H9 (cell line): ENCODE measurements at regions not wholly inside any gene's neighbourhood (a gene's known extent, or its start where the extent isn't known, plus 50 kb on each side); places are given as distances from the start of the nearest gene placed in this dataset.

ENCODE experiments used
- DNase-seq: peaks from one replicate; pipeline ENCODE4 v3.0.0-alpha.2; 2017
- H2AFZ ChIP-seq: one replicate; pipeline ENCODE4 v1.6.1; 2013; ENCODE audit warnings: mild to moderate bottlenecking, low read length, control low read depth, moderate library complexity
- H2AK5ac ChIP-seq: 2 replicates; pipeline ENCODE4 v1.6.1; 2013; ENCODE audit warnings: low read length, control low read depth, mixed read lengths; ENCODE audit not compliant: insufficient read length
- H2BK120ac ChIP-seq: one replicate; pipeline ENCODE4 v1.6.1; 2013; ENCODE audit warnings: low read depth, mild to moderate bottlenecking, low read length, control low read depth, inconsistent platforms; ENCODE audit not compliant: poor library complexity, severe bottlenecking
- H2BK12ac ChIP-seq: 2 replicates; pipeline ENCODE4 v1.6.1; 2013; ENCODE audit warnings: low read length, control low read depth, mixed read lengths, low read depth; ENCODE audit not compliant: insufficient read length
- H2BK15ac ChIP-seq: 2 replicates; pipeline ENCODE4 v1.6.1; 2013; ENCODE audit warnings: low read depth, low read length, control low read depth
- H2BK20ac ChIP-seq: one replicate; pipeline ENCODE4 v1.6.1; 2013; ENCODE audit warnings: low read depth, mild to moderate bottlenecking, low read length, control low read depth, inconsistent platforms; ENCODE audit not compliant: poor library complexity, severe bottlenecking
- H2BK5ac ChIP-seq: 2 replicates; pipeline ENCODE4 v1.6.1; 2013; ENCODE audit warnings: low read length, control low read depth, mixed read lengths; ENCODE audit not compliant: insufficient read length
- H3K14ac ChIP-seq: 2 replicates; pipeline ENCODE4 v1.6.1; 2013; ENCODE audit warnings: low read length, control low read depth; ENCODE audit not compliant: insufficient read depth
- H3K18ac ChIP-seq: 2 replicates; pipeline ENCODE4 v1.6.1; 2013; ENCODE audit warnings: low read depth, mild to moderate bottlenecking, mixed read lengths, low read length, control low read depth; ENCODE audit not compliant: insufficient read length
- H3K23ac ChIP-seq: 2 replicates; pipeline ENCODE4 v1.6.1; 2013; ENCODE audit warnings: low read length, control low read depth, mixed read lengths, low read depth; ENCODE audit not compliant: insufficient read length
- H3K23me2 ChIP-seq: 2 replicates; pipeline ENCODE4 v1.6.1; 2013; ENCODE audit warnings: low read depth, mild to moderate bottlenecking, mixed read lengths, low read length, control low read depth; ENCODE audit not compliant: insufficient read length, poor library complexity, severe bottlenecking
- H3K27ac ChIP-seq: 2 replicates; pipeline ENCODE4 v1.5.1; 2013; ENCODE audit warnings: low read length, control low read depth, mixed read lengths, low read depth; ENCODE audit not compliant: insufficient read length
- H3K27me3 ChIP-seq: 2 replicates; pipeline ENCODE4 v1.6.1; 2013; ENCODE audit warnings: low read length, control low read depth, inconsistent platforms; ENCODE audit not compliant: insufficient read depth
- H3K4ac ChIP-seq: 2 replicates; pipeline ENCODE4 v1.6.1; 2013; ENCODE audit warnings: low read depth, mild to moderate bottlenecking, control low read depth, inconsistent platforms, low read length, moderate library complexity
- H3K4me1 ChIP-seq: 2 replicates; pipeline ENCODE4 v1.6.1; 2013; ENCODE audit warnings: low read length, control low read depth, inconsistent platforms; ENCODE audit not compliant: insufficient read depth
- H3K4me2 ChIP-seq: 2 replicates; pipeline ENCODE4 v1.6.1; 2013; ENCODE audit warnings: low read length, control low read depth, mixed read lengths; ENCODE audit not compliant: insufficient read length, insufficient read depth
- H3K56ac ChIP-seq: 2 replicates; pipeline ENCODE4 v1.6.1; 2013; ENCODE audit warnings: low read depth, mild to moderate bottlenecking, mixed read lengths, low read length, control low read depth; ENCODE audit not compliant: insufficient read length
- H3K79me1 ChIP-seq: 2 replicates; pipeline ENCODE4 v1.6.1; 2013; ENCODE audit warnings: low read depth, mild to moderate bottlenecking, moderate library complexity, low read length, control low read depth, inconsistent platforms; ENCODE audit not compliant: insufficient read depth, poor library complexity, severe bottlenecking
- H3K79me2 ChIP-seq: 2 replicates; pipeline ENCODE4 v1.6.1; 2013; ENCODE audit warnings: low read length, control low read depth, inconsistent platforms; ENCODE audit not compliant: insufficient read depth
- H3K9ac ChIP-seq: 2 replicates; pipeline ENCODE4 v1.6.1; 2013; ENCODE audit warnings: low read length, control low read depth, mixed read lengths; ENCODE audit not compliant: insufficient read length; ENCODE audit errors: extremely low read depth
- H3K9me3 ChIP-seq: one replicate; pipeline ENCODE4 v1.6.1; 2013; ENCODE audit warnings: low read depth, low read length, inconsistent platforms; ENCODE audit not compliant: control insufficient read depth
- H3T11ph ChIP-seq: one replicate; pipeline ENCODE4 v1.6.1; 2013; ENCODE audit warnings: mild to moderate bottlenecking, low read length, control low read depth, inconsistent platforms
- H4K20me1 ChIP-seq: one replicate; pipeline ENCODE4 v1.6.1; 2013; ENCODE audit not compliant: control insufficient read depth, insufficient read length, insufficient read depth
- H4K5ac ChIP-seq: 2 replicates; pipeline ENCODE4 v1.6.1; 2013; ENCODE audit warnings: low read depth, mild to moderate bottlenecking, mixed read lengths, low read length, control low read depth; ENCODE audit not compliant: insufficient read length
- H4K8ac ChIP-seq: replicated peaks from 2 replicates; pipeline ENCODE4 v1.6.1; 2013; ENCODE audit warnings: low read length, control low read depth, mixed read lengths, low read depth; ENCODE audit not compliant: insufficient read length
- H4K91ac ChIP-seq: 2 replicates; pipeline ENCODE4 v1.6.1; 2013; ENCODE audit warnings: low read depth, mild to moderate bottlenecking, moderate library complexity, mixed read lengths, low read length, control low read depth; ENCODE audit not compliant: insufficient read length
- H3K27ac Mint-ChIP-seq, 3 experiments: 2 replicates in 2 of 3; 3 replicates in 1 of 3; pipeline ENCODE4 v1.8.0; 2020 to 2021; ENCODE audit warnings: mixed read lengths in 3 of 3, mild to moderate bottlenecking in 1 of 3, moderate library complexity in 1 of 3
- H3K27me3 Mint-ChIP-seq: 2 replicates; pipeline ENCODE4 v1.8.0; 2021; ENCODE audit warnings: low read depth, mild to moderate bottlenecking, moderate library complexity, mixed read lengths
- H3K36me3 Mint-ChIP-seq, 3 experiments: 2 replicates in 2 of 3; 3 replicates in 1 of 3; pipeline ENCODE4 v1.8.0; 2020 to 2021; ENCODE audit warnings: low read depth in 3 of 3, mixed read lengths in 3 of 3; ENCODE audit not compliant: insufficient read depth in 1 of 3
- H3K4me1 Mint-ChIP-seq, 2 experiments: 2 replicates each; pipeline ENCODE4 v1.8.0; 2020; ENCODE audit warnings: mixed read lengths in 2 of 2
- H3K4me3 Mint-ChIP-seq, 2 experiments: 2 replicates in 1 of 2; 3 replicates in 1 of 2; pipeline ENCODE4 v1.8.0; 2020 to 2021; ENCODE audit warnings: mild to moderate bottlenecking in 2 of 2, mixed read lengths in 2 of 2, moderate library complexity in 1 of 2
- H3K9me3 Mint-ChIP-seq, 2 experiments: 2 replicates in 1 of 2; 3 replicates in 1 of 2; pipeline ENCODE4 v1.8.0; 2020; ENCODE audit warnings: mild to moderate bottlenecking in 2 of 2, mixed read lengths in 2 of 2, moderate library complexity in 1 of 2
- WGBS: extraction: QIAGEN DNeasy Blood & Tissue Kit; methylation state at CpG from one replicate; pipeline ENCODE4 v1.1.7; 2013; ENCODE audit warnings: missing lambda C conversion rate, low lambda C conversion rate, mixed read lengths; ENCODE audit not compliant: insufficient read length; ENCODE audit errors: extremely low coverage; 5-methylcytosine and 5-hydroxymethylcytosine counted together
- TF ChIP-seq, protein P1 (sequence below): fragments of 200-600 bp; sonication (generic); conservative IDR thresholded peaks from 3 replicates; pipeline ENCODE4 v1.8.0; 2021; ENCODE audit warnings: antibody characterized with exemption, mild to moderate bottlenecking

DNA sequence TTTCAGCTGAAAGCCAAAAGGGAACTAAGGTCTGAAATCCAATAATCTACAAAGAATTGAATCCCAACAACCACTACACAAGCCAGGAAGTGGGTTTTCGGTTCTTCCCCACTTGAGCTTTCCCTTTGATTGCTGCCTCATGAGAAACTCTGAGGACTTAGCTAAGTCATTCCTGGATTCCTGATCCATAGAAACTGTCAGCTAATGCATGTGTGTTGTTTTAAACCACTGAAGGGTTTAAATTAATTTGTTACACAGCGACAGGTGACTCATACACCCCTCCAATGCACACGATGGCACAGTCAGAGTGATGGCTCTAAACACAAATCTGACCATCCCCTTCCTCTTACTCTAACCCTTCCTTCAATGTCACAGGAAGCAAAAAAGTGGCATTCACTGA, 282.9 kb downstream of the RAB28 start:
- Histone ChIP-seq H4K20me1 (no peaks in the 10 kb centered on the region), H3K18ac (no peak overlapping the region), H3K23ac (no peak overlapping the region), H3K56ac (no peak overlapping the region), H2AK5ac (no peak overlapping the region), H3K23me2 (no peaks in the 10 kb centered on the region), H3K79me1 (no peaks in the 10 kb centered on the region), H3K79me2 (no peaks in the 10 kb centered on the region), H3K14ac (no peak overlapping the region), H3K9ac (no peak overlapping the region), H3K4me2 (no peak overlapping the region), H3K4ac (no peak overlapping the region), H2BK12ac (no peak overlapping the region), H3K27me3 (no peaks in the 10 kb centered on the region), H3K4me1 (no peaks in the 10 kb centered on the region), H2AFZ (no peak overlapping the region), H2BK20ac (no peak overlapping the region), H4K8ac (no peak overlapping the region), H2BK5ac (no peak overlapping the region), H3K9me3 (no peaks in the 10 kb centered on the region), H4K91ac (no peak overlapping the region), H2BK120ac (no peak overlapping the region), H3T11ph (no peak overlapping the region), H4K5ac (no peak overlapping the region), H3K27ac (no peak overlapping the region), H2BK15ac (no peak overlapping the region)
- H3K9me3 Mint-ChIP-seq = no peaks in the 10 kb centered on the region
- no peak overlapping the region for H3K4me3 Mint-ChIP-seq
- TF ChIP-seq, protein P1, sequence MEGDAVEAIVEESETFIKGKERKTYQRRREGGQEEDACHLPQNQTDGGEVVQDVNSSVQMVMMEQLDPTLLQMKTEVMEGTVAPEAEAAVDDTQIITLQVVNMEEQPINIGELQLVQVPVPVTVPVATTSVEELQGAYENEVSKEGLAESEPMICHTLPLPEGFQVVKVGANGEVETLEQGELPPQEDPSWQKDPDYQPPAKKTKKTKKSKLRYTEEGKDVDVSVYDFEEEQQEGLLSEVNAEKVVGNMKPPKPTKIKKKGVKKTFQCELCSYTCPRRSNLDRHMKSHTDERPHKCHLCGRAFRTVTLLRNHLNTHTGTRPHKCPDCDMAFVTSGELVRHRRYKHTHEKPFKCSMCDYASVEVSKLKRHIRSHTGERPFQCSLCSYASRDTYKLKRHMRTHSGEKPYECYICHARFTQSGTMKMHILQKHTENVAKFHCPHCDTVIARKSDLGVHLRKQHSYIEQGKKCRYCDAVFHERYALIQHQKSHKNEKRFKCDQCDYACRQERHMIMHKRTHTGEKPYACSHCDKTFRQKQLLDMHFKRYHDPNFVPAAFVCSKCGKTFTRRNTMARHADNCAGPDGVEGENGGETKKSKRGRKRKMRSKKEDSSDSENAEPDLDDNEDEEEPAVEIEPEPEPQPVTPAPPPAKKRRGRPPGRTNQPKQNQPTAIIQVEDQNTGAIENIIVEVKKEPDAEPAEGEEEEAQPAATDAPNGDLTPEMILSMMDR = no peak
- no peak overlapping the region for H3K27ac Mint-ChIP-seq
- H3K36me3 Mint-ChIP-seq = no peaks in the 10 kb centered on the region
- H3K4me1 Mint-ChIP-seq = no peaks in the 10 kb centered on the region
- no peaks in the 10 kb centered on the region for H3K27me3 Mint-ChIP-seq
- no CpG with 5 or more reads among the region's 3 CpGs for WGBS
- DNase-seq = no peak
